ENCODE measurements at regions not wholly inside any gene's neighbourhood (a gene's known extent, or its start where the extent isn't known, plus 50 kb on each side); places are given as distances from the start of the nearest gene placed in this dataset.
"Not testable (repeated sequence)": the region's sequence is repeated elsewhere in the genome, so short reads cannot be mapped to it uniquely, and the experiment has no call there.

DNA sequence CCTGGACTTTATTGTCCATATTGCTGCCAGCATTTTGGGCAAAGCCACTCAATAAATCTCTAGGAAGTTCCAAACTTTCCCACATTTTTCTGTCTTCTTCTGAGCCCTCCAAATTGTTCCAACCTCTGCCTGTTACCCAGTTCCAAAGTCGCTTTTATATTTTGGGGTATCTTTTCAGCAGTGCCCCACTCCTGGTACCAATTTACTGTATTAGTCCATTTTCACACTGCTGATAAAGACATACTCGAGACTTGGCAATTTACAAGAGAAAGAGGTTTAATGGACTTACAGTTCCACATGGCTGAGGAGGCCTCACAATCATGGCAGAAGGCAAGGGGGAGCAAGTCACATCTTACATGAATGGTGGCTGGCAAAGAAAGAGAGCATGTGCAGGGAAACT, 53.4 kb downstream of the AHSP start:
- DNase-seq (ENCODE audit: low read depth), result not testable (repeated sequence)

DNA sequence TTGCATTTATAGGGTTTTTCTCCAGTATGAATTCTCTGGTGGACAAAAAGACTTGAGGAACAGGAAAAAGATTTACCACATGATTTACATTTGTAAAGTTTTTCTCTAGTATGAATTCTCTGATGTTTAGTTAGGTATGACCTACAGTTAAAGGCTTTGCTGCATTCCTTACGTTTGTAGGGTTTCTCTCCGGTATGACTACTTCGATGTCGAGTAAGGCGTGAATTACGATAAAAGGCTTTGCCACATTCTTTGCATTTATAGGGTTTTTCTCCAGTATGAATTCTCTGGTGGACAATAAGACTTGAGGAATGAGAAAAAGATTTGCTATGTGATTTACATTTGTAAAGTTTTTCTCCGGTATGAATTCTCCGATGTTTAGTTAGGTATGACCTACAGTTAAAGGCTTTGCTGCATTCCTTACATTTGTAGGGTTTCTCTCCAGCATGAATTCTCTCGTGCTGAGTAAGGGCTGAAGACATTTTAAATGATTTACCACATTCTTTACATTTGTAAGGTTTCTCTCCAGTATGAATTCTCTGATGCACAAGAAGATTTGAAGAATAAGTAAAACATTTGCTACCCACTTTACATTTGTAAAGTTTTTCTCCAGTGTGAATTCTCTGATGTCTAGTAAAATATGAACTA, 74.2 kb downstream of the AHSP start:
- DNase-seq (ENCODE audit: low read depth), result not testable (repeated sequence)

DNA sequence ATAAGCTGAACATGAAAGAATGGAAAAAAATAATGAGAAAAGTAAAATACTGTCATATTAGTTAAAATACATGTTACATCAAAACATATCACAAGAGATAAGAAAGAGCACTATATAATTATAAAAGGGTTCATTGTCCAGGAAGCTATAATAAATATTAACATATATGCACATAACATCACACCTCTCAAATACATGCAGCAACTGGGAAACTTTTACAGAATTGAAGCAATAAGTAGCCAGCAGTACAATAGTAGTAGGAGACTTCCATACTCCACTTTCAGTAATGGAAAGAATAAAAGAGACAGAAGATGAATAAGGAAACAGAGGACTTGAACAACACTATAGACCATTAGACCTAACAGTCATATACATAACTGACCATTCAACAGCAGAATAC, 90.4 kb downstream of the AHSP start:
- no peak for DNase-seq (ENCODE audit: low read depth)

DNA sequence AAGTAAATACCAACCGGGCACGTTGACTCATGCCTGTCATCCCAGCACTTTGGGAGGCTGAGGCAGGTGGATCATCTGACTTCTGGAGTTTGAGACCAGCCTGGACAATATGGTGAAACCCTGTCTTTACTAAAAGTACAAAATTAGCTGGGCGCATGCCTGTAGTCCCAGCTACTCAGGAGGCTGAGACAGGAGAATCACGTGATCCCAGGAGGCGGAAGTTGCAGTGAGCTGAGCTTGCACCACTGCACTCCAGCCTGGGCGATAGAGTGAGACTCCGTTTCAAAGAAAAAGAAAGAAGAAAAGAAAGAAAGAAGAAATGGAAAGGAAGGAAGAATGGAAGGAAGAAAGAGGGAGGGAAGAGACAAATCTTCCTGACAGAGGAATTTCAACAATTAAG, 108.7 kb downstream of the AHSP start:
- DNase-seq (ENCODE audit: low read depth), result no peak

DNA sequence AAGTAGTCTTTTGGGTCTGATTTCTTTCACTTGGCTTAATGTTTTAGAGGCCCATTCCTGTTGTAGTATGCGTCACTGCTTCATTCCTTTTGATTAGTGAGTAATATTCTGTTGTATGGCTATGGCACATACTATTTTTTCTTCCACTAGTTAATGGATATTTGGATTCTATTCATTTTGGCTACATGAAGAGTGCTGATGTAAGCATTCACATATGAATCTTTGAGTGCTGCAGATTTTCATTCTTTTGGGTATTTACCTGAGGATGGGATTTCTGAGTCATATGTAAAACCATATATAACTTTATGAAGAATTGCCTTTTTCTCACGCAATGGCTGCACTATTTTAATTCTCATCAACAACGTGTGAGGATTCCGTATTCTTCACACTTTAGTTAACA, 113.6 kb downstream of the AHSP start:
- no peak for DNase-seq (ENCODE audit: low read depth)

DNA sequence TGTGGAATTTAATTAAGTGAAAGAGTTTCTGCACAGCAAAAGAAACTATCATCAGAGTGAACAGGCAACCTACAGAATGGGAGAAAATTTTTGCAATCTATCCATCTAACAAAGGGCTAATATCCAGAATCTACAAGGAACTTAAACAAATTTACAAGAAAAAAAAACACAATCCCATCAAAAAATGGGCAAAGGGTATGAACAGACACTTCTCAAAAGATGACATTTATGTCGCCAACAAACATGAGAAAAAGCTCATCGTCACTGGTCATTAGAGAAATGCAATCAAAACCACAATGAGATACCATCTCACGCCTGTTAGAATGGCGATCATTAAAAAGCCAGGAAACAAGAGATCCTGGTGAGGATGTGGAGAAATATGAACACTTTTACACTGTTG, 128.0 kb downstream of the AHSP start:
- not testable (repeated sequence) for DNase-seq (ENCODE audit: low read depth)

DNA sequence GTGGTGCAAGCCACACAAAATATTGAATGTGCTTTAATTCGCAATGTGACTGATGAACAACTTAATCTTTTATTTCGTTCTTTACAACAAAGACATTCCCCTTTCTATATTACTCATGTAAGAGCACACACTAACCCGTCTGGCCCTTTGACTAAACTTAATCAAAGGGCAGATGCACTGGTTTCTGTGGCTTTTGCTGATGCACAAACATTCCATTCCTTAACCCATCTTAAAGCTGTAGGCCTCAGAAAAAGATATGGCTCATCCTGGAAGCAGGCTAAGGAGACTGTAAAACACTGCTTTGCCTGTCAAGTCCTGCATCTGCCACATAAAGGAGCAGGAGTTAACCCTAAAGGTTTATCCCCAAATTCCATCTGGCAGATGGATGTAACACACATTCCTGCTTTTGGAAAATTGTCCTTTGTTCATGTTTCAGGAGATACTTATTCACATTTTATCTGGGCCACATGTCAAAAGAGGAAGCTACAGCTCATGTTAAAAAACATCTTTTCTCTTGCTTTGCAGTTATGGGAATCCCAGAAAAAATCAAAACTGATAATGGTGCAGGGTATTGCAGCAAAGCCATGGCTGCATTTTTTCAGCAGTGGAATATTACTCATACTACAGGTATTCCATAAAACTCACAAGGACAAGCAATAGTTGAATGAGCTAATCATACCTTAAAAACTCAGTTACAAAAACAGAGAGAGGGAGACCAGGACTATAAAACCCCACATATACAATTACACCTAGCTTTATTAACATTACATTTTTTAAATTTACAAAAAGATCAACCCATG, 137.2 kb downstream of the AHSP start:
- DNase-seq (ENCODE audit: low read depth), result peak; percentile 56

DNA sequence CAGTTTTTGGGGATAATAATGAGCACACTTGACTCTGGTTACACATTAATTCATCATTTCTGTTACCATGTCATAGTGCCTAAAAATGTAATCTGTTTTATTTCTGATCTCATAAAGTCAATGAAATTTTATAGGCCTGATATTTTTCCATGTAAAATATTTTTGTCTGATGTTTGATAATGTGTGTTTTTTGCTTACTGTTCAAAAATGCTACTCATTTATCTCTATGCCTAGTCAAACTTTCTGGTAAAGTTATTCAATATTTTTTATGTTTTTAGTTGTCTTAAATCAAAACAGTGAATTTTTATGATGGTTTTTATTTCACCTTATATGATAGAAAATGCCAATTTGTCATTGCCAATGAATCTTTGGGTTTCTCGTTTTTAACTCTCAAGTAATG, 147.0 kb downstream of the AHSP start:
- DNase-seq (ENCODE audit: low read depth), result no peak

DNA sequence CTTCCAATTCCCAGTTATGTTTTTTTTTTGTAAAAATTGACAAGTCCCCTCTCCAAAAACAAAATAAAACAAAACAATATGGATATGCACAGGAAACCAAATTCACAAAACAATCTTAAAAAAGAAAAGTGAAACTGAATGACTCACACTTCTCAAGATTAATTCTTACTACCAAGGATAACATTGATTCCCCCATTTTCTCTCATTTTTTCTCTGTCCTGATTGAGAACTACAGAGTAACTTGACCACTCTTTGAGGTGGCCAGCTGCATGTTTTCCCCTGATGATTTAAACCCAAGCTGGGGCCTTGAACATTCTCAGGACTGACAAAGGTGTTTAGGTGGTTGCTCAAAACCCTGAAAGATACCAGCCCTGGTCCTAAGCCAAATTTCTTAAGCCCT, 149.0 kb downstream of the AHSP start:
- no peak for DNase-seq (ENCODE audit: low read depth)

DNA sequence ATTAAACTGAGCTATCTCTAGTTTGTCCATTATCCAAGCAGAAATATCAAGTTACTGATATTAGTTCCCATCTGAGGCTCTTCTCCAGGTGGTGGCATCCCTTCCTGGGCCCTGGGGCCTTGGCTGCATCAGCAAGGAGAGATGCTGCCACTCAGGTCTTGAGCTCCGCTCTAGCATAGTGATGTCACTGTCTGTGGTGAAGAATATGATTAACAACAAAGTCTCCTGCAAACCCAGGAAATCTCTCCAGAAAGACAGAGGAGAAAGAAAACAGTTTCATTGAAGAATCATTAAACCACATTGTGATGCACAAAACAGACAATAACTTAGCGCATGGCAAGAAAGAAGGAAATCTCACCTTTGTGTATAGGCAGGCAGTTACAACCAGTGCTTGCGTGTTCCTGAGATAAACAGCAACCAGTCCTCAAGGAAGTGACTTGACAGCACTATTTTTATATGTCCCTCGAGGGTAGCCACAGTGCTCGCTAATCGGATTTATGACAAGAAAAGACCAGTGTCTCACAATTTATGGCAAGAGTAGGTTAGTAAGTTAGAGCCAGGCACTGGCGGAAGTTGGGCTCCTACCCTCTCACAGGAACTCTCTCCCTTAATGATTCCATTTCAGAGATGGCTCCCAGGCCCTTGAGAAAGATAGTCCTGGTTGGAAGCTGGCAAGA, 151.1 kb downstream of the AHSP start:
- DNase-seq (ENCODE audit: low read depth), result no peak

DNA sequence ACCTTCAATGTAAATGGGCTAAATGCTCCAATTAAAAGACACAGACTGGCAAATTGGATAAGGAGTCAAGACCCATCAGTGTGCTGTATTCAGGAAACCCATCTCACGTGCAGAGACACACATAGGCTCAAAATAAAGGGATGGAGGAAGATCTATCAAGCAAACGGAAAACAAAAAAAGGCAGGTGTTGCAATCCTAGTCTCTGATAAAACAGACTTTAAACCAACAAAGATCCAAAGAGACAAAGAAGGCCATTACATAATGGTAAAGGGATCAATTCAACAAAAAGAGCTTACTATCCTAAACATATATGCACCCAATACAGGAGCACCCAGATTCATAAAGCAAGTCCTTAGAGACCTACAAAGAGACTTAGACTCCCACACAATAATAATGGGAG, 161.6 kb downstream of the AHSP start:
- not testable (repeated sequence) for DNase-seq (ENCODE audit: low read depth)

DNA sequence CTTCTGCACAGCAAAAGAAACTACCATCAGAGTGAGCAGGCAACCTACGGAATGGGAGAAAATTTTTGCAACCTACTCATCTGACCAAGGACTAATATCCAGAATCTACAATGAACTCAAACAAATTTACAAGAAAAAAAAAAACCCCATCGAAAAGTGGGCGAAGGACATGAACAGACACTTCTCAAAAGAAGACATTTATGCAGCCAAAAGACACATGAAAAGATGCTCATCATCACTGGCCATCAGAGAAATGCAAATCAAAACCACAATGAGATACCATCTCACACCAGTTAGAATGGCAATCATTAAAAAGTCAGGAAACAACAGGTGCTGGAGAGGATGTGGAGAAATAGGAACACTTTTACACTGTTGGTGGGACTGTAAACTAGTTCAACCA, 164.6 kb downstream of the AHSP start:
- not testable (repeated sequence) for DNase-seq (ENCODE audit: low read depth)

DNA sequence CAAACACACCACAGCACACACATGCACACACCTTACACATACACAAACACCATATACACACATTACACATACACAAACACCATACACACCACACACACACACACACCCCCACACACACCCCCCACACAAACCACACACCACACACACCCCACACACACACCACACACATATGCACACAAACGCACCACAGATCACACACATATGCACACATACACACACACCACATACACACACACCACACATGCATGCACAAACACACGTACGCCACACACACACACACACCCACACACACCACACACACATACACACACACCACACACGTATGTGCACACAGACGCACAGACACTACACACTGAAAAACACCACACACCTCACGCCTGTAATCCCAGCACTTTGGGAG, 166.0 kb downstream of the AHSP start:
- no peak for DNase-seq (ENCODE audit: low read depth)

DNA sequence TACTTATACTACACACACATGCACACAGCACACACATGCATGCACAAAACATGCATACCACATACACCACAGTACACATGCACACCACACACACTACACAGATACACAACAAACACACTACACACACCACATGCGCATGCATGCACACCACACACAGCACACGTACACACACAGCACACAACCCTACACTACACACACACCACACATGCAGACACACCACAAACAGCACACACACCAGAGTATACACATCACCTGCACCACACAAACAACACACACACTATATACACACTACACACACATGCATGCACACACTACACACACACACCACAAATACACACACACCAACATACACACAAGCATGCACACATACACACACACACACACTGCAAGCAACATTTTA, 166.8 kb downstream of the AHSP start:
- no peak for DNase-seq (ENCODE audit: low read depth)

DNA sequence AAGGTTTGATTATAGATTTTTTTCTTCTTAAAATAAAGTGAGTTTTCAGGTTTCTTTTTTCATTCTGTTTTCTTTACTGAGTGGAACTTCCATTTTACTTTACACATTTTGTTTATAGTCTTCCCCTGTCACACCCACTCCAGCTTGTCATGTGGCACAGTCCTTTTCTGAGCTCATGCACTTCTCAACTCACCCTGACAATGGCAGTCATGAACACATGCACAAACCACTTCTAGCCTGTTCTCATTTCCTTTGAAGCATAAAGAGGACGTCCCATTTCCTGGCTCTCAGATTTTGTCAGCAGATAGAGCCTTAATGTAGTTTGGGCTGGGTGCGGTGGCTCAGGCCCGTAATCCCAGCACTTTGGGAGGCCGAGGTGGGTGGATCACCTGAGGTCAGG, 168.0 kb downstream of the AHSP start:
- no peak for DNase-seq (ENCODE audit: low read depth)

DNA sequence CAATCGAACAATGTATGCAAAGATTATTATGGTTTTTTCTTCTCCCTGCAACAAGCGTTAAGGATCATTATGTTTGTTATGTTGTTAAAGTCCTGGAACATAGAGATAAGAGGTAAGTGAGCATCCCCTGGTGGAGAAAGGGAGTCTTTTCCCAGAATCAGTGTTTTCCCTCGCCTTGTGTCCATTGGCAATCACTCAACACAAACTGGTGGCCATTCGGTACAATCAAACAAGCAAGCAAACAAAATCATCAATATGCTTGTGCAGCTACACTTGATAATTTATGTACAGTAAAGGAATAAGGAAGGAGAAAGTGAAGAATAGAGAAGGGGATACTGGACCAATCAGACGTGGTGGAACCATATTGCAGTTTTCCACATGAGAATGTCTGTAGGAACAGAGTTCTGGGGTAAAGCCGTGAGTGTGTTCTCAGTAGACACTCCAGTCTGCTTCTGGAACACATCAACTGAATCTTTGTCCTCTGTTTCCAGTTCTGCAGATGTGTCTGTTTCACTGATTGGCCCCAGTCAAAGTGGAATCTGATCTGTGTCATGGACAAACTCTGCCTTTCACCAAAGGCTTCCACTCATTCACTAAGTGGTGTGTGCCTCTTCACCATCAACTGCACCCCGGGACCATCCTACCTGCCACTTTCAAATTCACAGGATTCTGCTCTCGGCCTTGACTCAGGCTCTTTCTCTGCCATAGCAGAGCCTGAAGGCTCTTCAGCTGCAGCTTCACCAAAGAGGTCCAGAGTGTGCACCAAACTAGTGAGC, 169.5 kb downstream of the AHSP start:
- DNase-seq (ENCODE audit: low read depth), result peak; percentile 48

DNA sequence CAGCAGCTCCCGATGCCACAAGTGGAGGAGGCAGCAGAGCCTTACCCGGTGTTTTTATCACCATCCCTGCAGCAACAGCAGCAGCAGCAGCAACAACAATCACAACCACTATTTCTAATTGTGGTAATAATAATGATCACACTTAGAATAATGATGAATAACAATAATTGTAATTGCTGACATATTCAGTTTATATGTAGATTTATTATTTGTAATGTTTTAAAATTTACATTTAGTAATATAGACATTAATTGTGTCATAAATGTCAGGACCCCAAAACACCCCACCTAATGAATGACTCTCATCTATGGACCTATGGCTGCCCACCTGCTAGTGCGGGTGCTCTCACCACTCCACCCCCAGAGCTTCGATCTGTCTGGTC, 170.0 kb downstream of the AHSP start:
- DNase-seq (ENCODE audit: low read depth), result no peak

DNA sequence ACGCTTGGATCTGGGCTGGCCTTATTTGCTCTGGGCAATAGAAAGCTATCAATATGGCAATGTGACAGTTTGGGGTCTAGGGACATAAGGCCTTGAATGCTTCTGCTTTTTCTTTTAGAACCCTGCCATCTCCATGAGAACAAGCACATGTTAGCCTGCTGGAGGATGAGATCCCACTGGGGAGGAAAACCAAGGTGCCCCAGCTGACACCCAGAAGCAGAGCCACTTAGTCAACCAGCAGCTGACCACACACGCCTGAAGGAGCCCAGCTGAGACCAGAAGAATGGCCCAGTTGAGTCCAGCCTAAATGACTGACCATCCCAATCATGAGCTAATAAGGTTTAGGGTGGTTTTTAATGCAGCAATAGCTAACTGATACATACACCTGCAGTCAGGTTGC, 171.2 kb downstream of the AHSP start:
- DNase-seq (ENCODE audit: low read depth), result no peak

DNA sequence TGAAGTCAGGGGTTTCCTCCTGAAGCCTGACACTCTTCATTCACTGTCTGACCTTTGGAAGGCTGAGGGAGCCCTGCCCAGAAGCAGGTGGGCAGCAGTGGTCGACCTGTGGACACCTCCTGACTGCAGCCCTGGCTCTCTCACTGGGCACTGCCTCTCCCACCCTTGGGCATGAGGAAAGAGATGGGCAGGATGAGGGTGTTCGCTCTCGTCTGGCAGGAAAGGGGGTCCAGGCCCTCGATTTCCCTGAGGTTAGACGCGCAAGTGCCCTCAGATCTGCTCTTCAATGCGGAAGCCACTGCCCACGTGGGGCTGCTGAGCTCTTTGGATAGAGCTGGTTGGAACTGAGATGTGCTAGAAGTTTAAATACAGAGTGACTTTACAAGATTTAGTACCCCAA, 171.9 kb downstream of the AHSP start:
- DNase-seq (ENCODE audit: low read depth), result no peak

DNA sequence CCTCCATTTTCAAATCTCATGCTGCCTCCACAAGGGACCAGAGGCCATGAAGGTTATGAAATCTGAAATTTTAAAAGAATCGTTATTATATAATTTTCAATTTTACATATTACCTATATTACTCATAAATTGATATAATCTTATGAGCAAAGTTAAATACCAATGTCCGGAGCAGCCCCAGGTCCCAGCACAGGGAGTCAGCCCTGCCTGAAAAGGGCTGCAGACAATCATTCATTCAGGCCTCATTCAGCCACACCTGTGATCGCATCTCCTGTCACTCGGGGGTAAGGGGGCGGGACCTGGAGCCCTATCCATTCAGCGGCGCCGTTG, 172.5 kb downstream of the AHSP start:
- peak; percentile 59 for DNase-seq (ENCODE audit: low read depth)

DNA sequence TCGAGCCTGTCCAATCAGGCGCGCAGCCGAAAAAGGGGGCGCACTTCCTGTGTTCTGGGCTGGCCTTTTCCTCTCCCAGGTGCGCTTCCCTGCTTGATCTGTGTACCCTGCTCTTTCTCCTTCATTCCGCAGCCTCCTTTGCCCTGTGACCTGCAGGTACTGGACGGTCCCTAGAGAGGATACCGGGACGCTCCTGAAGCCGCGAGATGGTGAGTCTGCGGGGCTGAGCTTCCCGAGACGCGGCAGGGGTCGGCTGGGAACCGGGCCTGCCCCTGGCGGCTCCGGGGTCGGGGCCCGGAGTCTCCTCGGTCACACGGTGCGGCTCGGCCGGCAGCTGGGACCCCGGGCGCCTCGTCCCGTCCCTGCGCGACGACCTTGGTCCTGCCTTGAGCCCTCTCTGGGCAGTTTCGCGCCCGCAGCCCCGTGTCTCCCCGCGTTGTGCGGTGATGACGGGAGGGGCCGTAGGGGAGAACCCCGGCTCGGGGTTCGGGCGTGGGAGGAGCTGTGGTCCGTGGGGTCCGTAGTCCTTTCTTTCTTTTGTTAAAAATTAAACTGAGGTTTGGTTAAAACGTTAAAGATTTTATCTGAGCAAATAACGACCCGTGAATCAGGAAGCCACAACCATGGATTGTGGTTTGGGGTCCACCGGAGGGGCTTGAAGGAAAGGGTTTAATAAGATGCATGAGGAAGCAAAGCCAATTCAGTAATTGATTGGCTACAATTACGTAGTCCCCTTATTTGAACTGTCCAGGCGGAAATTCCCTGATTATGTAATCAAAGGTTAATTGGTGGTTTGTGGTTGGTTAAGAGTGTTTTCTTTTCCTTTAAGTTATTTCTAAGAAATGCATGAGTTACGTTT, 172.8 kb upstream of the ZNF267 start:
- DNase-seq (ENCODE audit: low read depth), result peak; percentile 30

DNA sequence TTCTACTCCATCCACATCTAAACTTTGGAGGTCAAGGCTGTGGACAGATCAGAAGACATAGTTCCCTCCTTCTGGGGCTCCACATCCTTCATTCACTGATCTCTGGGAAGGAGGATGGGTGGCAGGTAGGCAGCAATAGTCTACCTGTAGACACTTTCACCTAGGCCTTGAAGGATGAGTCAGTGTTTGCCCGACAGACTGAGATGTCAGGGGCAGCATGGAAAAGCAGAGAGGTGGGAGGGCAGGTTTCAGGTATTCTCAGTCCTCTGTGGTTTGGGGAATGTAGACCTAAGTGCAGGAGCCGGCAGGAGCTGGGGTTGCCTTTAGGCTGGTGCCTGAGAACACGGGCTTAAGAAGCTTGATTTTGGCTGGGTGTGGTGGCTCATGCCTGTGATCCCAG, 171.9 kb upstream of the ZNF267 start:
- no peak for DNase-seq (ENCODE audit: low read depth)

All from amniotic epithelial cell (primary cell).